CD1c-positive myeloid dendritic cell (primary cell): ENCODE measurements at regions not wholly inside any gene's neighbourhood (a gene's known extent, or its start where the extent isn't known, plus 50 kb on each side); places are given as distances from the start of the nearest gene placed in this dataset.
A peak's percentile ranks its signal among the peaks of the same experiment; 100 is the strongest.
"Not testable (repeated sequence)": the region's sequence is repeated elsewhere in the genome, so short reads cannot be mapped to it uniquely, and the experiment has no call there.

Experiments
- DNase-seq: peaks from one replicate; pipeline ENCODE4 v3.0.0-alpha.2; 2016; ENCODE audit errors: extremely low spot score

DNA sequence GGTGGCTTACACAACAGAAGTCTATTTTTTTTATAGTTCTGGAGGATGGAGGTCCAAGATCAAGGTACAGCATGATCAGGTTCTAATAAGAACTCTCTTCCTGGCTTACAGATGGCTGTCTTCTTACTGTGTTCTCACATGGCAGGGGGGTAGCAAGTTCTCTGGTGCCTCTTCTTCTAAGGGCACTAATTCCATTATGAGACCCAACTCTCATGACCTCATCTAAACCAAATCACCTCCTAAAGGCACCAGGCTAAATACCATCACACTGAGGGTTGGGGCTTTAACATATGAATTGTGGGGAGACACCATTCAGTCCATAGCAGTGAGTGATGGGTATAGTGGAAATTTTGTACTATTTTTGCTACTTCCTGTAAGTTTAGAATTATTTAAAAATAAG lies 75.2 kb upstream of the SLC4A7 start:
- no peak for DNase-seq

DNA sequence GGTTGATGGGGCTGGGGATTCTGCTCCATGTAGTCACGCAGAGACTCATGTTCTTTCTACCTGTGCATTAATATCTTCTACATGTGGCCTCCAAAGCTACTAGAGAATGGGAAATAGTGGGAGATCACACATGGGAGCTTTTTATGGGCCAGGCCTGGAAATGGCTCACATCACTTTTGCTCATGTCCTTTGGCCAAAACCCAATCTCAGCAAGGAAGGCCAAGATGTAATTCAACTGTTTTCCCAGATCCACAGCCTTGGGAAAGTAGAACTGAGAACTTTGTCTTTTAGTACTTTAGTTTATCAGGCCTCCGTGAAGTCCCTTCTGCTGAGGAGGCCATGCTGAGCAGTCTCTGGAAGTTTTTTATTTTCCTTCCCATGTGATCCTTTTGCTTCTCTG lies 73.2 kb upstream of the SLC4A7 start:
- no peak for DNase-seq

DNA sequence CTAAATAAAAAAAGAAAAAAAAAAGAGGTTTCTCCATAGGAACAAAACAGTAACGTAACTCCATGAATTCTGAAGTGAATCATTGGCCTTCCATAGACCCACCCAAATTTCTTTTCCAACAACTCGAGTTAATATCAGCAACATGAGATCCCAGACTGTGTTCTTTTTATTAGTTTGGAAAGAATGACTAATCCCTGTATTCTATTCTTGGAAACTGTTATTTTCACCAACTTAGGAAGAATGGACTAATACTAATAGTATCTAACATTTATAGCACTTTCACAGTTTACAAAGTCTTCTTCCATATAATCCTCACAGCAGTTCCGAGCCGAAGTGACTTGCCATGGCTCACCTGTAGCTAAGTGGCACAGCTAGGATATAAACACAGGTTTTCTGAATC lies 72.7 kb upstream of the SLC4A7 start:
- no peak for DNase-seq

GRCh38 chr3:27554706-27555105 lies 70.5 kb upstream of the SLC4A7 start:
- peak; percentile 73 for DNase-seq

GRCh38 chr3:27553886-27554540 lies 69.8 kb upstream of the SLC4A7 start:
- DNase-seq: peak; percentile 48

- not testable (repeated sequence) for DNase-seq
Observed at GRCh38 chr3:27552708-27553107, 68.5 kb upstream of the SLC4A7 start.

- not testable (repeated sequence) for DNase-seq
Observed at GRCh38 chr3:27551413-27551812, 67.2 kb upstream of the SLC4A7 start.

GRCh38 chr3:27545061-27545460 lies 60.9 kb upstream of the SLC4A7 start:
- no peak for DNase-seq

DNA sequence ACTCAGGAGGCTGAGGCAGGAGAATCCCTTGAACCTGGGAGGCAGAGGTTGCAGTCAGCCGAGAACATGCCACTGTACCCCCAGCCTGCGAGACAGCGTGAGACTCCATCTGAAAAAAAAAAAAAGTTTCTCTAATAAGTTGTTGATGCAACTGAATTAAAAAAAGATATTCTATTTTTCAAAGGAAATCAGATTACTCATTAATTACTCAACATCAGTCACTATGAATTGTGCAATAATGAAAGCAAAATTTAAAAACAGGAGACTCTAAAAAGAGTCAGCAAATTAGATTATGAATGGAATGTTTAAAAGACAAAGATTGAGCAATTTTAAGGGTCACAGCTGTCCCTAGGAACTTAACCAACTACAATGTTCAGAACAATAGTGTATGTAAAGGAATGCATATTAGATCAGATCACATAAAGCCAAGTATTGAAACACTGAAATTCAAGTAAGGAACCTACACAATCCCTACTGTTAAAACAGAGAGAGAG lies 60.2 kb upstream of the SLC4A7 start:
- DNase-seq: peak; percentile 66

DNA sequence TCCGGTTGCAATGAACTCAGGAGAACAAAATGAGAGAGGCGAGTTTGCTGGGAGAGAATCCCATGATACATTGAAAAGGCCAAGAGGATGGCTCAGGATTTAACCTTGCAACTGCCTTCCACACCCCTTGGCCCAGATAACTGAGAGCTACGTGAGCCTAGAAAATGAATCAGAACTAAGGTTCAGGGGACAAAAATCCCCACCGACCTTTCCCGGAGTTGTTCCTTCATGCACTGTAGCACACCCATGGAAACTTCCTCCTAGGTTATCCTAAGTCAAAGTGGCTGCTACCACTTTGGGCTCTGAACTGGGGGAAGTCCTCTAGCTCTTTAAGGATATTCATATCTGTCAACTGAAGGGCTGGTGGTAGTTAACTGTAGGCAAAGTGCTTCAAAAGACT lies 58.3 kb upstream of the SLC4A7 start:
- DNase-seq: no peak

DNA sequence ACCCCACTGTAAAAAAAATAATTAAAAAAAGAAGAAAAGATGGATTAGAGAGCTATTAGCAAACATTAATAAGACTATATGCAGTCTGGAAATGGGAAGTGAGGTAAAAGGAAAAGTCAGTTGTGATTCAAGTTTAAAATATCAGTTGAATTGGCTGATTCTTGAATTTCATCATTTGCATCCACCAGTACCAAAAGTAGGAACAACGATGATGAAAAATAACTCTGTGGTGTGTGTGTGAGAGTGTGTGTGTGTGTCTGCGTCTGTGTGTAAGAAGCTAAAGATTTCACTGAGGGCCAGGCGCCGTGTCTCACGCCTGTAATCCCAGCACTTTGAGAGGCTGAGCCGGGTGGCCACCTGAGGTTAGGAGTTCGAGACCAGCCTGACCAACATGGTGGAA lies 56.0 kb upstream of the SLC4A7 start:
- peak; percentile 32 for DNase-seq

DNA sequence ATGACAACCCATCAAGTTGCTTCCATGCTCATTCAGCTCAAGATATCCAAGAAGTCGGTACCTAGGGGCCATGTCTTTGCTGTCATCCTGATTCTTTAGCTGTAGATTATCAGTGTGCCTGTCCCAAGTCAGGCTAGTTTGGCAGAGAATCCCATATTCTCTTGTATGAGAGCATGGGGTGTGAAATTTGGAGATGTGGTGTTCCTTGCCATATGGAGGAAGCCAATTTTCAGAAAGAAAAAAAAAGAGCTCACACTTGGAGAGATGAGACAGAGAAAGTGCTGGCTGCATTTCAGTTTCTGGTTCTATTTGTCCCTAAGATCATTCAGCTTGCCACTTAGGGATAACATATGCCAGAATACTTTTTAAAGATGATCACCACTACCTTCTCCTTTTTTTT lies 52.3 kb upstream of the SLC4A7 start:
- no peak for DNase-seq

- no peak for DNase-seq
Observed at GRCh38 chr3:27535809-27536392, 51.7 kb upstream of the SLC4A7 start.

GRCh38 chr3:27533718-27534573 lies 49.8 kb upstream of the SLC4A7 start:
- peak; percentile 76 for DNase-seq
